ENCODE measurements at regions not wholly inside any gene's neighbourhood (a gene's known extent, or its start where the extent isn't known, plus 50 kb on each side); places are given as distances from the start of the nearest gene placed in this dataset.

DNA sequence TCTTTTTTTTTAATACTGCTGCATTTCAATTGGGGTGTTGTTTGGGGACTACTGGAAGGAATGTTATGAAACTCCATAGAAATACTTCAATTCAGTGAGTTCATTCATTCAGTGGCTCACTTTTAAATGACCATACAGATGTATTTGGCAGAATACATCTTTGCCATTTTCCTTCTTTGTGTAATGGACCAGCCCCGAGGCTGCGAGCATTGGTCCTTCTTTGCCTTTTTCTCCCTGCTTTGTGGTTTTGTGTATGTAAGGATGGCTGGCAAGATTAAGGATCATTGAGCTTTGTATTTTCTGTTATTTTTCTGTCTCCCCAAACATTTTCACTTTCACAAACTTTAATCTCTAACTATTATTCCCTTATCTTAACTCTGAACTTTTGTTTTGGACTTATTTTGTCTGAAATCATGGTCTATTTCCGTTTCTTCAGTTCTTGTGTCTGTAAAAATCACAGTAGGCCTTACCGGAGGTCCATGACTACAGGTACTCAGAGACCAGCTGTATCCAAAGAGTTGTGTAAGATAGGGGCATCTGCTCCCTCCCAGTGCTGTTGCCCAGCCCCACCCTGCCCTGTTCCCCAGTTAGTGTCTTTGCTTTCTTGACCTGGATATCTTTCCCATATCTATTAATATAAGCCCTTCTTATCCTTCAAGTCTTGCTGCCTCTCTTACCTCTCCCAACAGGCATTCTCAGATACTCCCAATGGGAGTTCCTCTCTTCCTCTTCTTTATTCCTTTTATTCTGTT lies 154.3 kb upstream of the DMRT1 start:
- ChIA-PET POLR2A (interaction anchor here (0.9 to 7.1 kb wide), 4 partner anchors 10 to 61 kb away, joined by 3 to 320 read pairs (median 37); no protein-coding TSS in a partner anchor), CTCF (ENCODE audit: low intra/inter-chr PET ratio, low total read pairs) (no interaction called here)
- peaks cover 78% of the 10 kb centered on the region for H3K4me1 ChIP-seq (ENCODE audit: insufficient read depth, low read length)
- no peaks in the 10 kb centered on the region; a peak in 1 of 5 replicates for H3K27me3 ChIP-seq (ENCODE audit: control insufficient read depth in 1 of 2, insufficient read depth in 2 of 2, low read length in 2 of 2)
- no peak overlapping the region for H2AFZ ChIP-seq (ENCODE audit: low read length)
- peaks cover 93% of the 10 kb centered on the region for H3K79me2 ChIP-seq (ENCODE audit: insufficient read depth, low read length)
- H3K4me3 ChIP-seq (replicated peaks in 1 of 3; ENCODE audit: insufficient read depth in 1 of 3, low read depth in 2 of 3, low read length in 3 of 3) = peak overlapping the region; percentile 19 to 74 (median 67); a peak in 5 of 6 replicates
- no peaks in the 10 kb centered on the region for H3K9me3 ChIP-seq (ENCODE audit: low read length)
- H3K4me2 ChIP-seq (ENCODE audit: low read depth, low read length) = peak overlapping the region; percentile 87
- DNase-seq (ENCODE audit: low spot score) (no peak), ATAC-seq (no peak), FAIRE-seq (no peak)
- no TSS peak for BruUV-seq (replicated peaks)
- 93% methylated on average over 4 of the region's 4 CpGs for WGBS (ENCODE audit: low lambda C conversion rate)
- TF ChIP-seq SAP130 (CRISPR knock-in tag; IDR thresholded peaks at IDR 0.05; ENCODE audit: low read depth) = 0 out of 2 replicates have a peak, but pooled peaks have one; percentile 7
- TF ChIP-seq RBFOX2 (IDR thresholded peaks at IDR 0.05; ENCODE audit: low read depth, low read length) = peak; percentile 52
- TF ChIP-seq ONECUT2 (CRISPR knock-in tag; IDR thresholded peaks at IDR 0.05) = no peak
- H3K27ac ChIP-seq (ENCODE audit: extremely low read length, insufficient read depth, low read length) = peak overlapping the region; percentile 94
- in situ Hi-C loops (cut with HindIII; ENCODE audit: extremely low pct_ligation_motif_present, low pct_unique_long_range_greater_than_20kb) = no loop called here
- peaks cover 6 to 27% of the 10 kb centered on the region in 2 experiments; a peak in 3 of 5 replicates for H3K36me3 ChIP-seq (replicated peaks in 1 of 2; ENCODE audit: control insufficient read depth in 1 of 2, insufficient read depth in 2 of 2, low read length in 2 of 2)
- intact Hi-C loops (cut with micrococcal nuclease; ENCODE audit: unreplicated experiment) = no loop called here
- no peaks in the 10 kb centered on the region for H4K20me1 ChIP-seq (ENCODE audit: insufficient read depth, low read length)
- peak overlapping the region; percentile 85; the same call in 1 of the 2 replicates for H3K9ac ChIP-seq (ENCODE audit: insufficient read depth, low read depth, low read length)

- ChIA-PET CTCF (ENCODE audit: low intra/inter-chr PET ratio, low total read pairs) (no interaction called here), POLR2A (interaction anchor here (2.7 to 7.1 kb wide), 2 partner anchors 11 to 21 kb away, joined by 10 to 320 read pairs; no protein-coding TSS in a partner anchor)
- FAIRE-seq = no peak
- peak overlapping the region; percentile 14 for H3K27ac ChIP-seq (ENCODE audit: extremely low read length, insufficient read depth, low read length)
- no peak for ATAC-seq
- intact Hi-C loops (cut with micrococcal nuclease; ENCODE audit: unreplicated experiment) (no loop called here), in situ Hi-C loops (cut with HindIII; ENCODE audit: extremely low pct_ligation_motif_present, low pct_unique_long_range_greater_than_20kb) (no loop called here)
- WGBS (ENCODE audit: low lambda C conversion rate) = 99% methylated on average over 4 of the region's 4 CpGs
- peaks cover 6 to 27% of the 10 kb centered on the region in 2 experiments; a peak in 3 of 5 replicates for H3K36me3 ChIP-seq (replicated peaks in 1 of 2; ENCODE audit: control insufficient read depth in 1 of 2, insufficient read depth in 2 of 2, low read length in 2 of 2)
- no peaks in the 10 kb centered on the region; a peak in 1 of 5 replicates for H3K27me3 ChIP-seq (ENCODE audit: control insufficient read depth in 1 of 2, insufficient read depth in 2 of 2, low read length in 2 of 2)
- no peaks in the 10 kb centered on the region for H3K9me3 ChIP-seq (ENCODE audit: low read length)
- peak overlapping the region; percentile 87 for H3K4me2 ChIP-seq (ENCODE audit: low read depth, low read length)
- peak overlapping the region in 2 of 3 experiments; percentile 35 to 67; a peak in 5 of 6 replicates for H3K4me3 ChIP-seq (replicated peaks in 1 of 3; ENCODE audit: insufficient read depth in 1 of 3, low read depth in 2 of 3, low read length in 3 of 3)
- H3K79me2 ChIP-seq (ENCODE audit: insufficient read depth, low read length) = peaks cover 99% of the 10 kb centered on the region
- no peak overlapping the region; the same call in 1 of the 2 replicates for H3K9ac ChIP-seq (ENCODE audit: insufficient read depth, low read depth, low read length)
- H4K20me1 ChIP-seq (ENCODE audit: insufficient read depth, low read length) = no peaks in the 10 kb centered on the region
- TF ChIP-seq ZBTB38 (CRISPR knock-in tag; IDR thresholded peaks at IDR 0.05) (peak; percentile 32; the same call in 1 of the 2 replicates), DNMT1 (CRISPR knock-in tag; IDR thresholded peaks at IDR 0.05) (no peak), ZKSCAN1 (IDR thresholded peaks at IDR 0.05; ENCODE audit: low read length) (peak; percentile 59; the same call in 1 of the 2 replicates), FOXA3 (CRISPR knock-in tag; IDR thresholded peaks at IDR 0.05) (peak; percentile 25), ZNF282 (IDR thresholded peaks at IDR 0.05; ENCODE audit: partially characterized antibody) (no peak), ZNF230 (CRISPR knock-in tag; IDR thresholded peaks at IDR 0.05) (no peak), PAF1 (CRISPR knock-in tag; IDR thresholded peaks at IDR 0.05) (peak; percentile 57; the same call in 1 of the 2 replicates), GATAD2A (CRISPR knock-in tag; IDR thresholded peaks at IDR 0.05) (0 out of 2 replicates have a peak, but pooled peaks have one; percentile 0)
- no peak for DNase-seq (ENCODE audit: low spot score)
- peaks cover 82% of the 10 kb centered on the region for H3K4me1 ChIP-seq (ENCODE audit: insufficient read depth, low read length)
- no TSS peak for BruUV-seq (replicated peaks)
- no peak overlapping the region for H2AFZ ChIP-seq (ENCODE audit: low read length)
These were observed 153.5 kb upstream of the DMRT1 start for GRCh38 chr9:687994-688393.

Data from HepG2 (cell line).